ENCODE measurements at regions not wholly inside any gene's neighbourhood (a gene's known extent, or its start where the extent isn't known, plus 50 kb on each side); places are given as distances from the start of the nearest gene placed in this dataset.

GRCh38 chr13:80962855-80963254 is 621.9 kb upstream of the SPRY2 start:
- no peak for DNase-seq
- H3K4me1 ChIP-seq (ENCODE audit: control extremely low read depth in 1 of 4, control insufficient read depth in 4 of 4, insufficient read depth in 4 of 4, low read length in 3 of 4): no peaks in the 10 kb centered on the region
- ChIA-PET CTCF (no interaction called here), POLR2A (no interaction called here)
- H3K4me3 ChIP-seq (ENCODE audit: control insufficient read depth in 1 of 7, extremely low read depth in 1 of 7, insufficient read depth in 4 of 7, low read depth in 2 of 7, low read length in 6 of 7): no peak overlapping the region
- H3K9me3 ChIP-seq (ENCODE audit: control extremely low read depth in 1 of 5, control insufficient read depth in 4 of 5, insufficient read depth in 2 of 5, low read depth in 1 of 5, low read length in 4 of 5): no peaks in the 10 kb centered on the region
- WGBS (ENCODE audit: insufficient coverage): no CpG with 5 or more reads among the region's 1 CpG
- no peaks in the 10 kb centered on the region for H3K36me3 ChIP-seq (ENCODE audit: control insufficient read depth in 4 of 4, insufficient read depth in 4 of 4, low read length in 3 of 4)
- no peaks in the 10 kb centered on the region for H3K27me3 ChIP-seq (replicated peaks in 2 of 5; ENCODE audit: control insufficient read depth in 4 of 5, insufficient read depth in 5 of 5, low read length in 4 of 5)
- H3K27ac ChIP-seq (ENCODE audit: insufficient read depth in 1 of 2, low read depth in 1 of 2, low read length in 2 of 2, poor library complexity in 1 of 2, severe bottlenecking in 2 of 2): no peak overlapping the region

- Histone ChIP-seq H3K36me3 (ENCODE audit: control insufficient read depth in 4 of 4, insufficient read depth in 4 of 4, low read length in 3 of 4) (no peaks in the 10 kb centered on the region), H3K9me3 (ENCODE audit: control extremely low read depth in 1 of 5, control insufficient read depth in 4 of 5, insufficient read depth in 2 of 5, low read depth in 1 of 5, low read length in 4 of 5) (no peaks in the 10 kb centered on the region), H3K4me3 (ENCODE audit: control insufficient read depth in 1 of 7, extremely low read depth in 1 of 7, insufficient read depth in 4 of 7, low read depth in 2 of 7, low read length in 6 of 7) (no peak overlapping the region), H3K4me1 (ENCODE audit: control extremely low read depth in 1 of 4, control insufficient read depth in 4 of 4, insufficient read depth in 4 of 4, low read length in 3 of 4) (no peaks in the 10 kb centered on the region), H3K27me3 (replicated peaks in 2 of 5; ENCODE audit: control insufficient read depth in 4 of 5, insufficient read depth in 5 of 5, low read length in 4 of 5) (peaks cover 0 to 2% (median 0%) of the 10 kb centered on the region in 5 experiments), H3K27ac (ENCODE audit: insufficient read depth in 1 of 2, low read depth in 1 of 2, low read length in 2 of 2, poor library complexity in 1 of 2, severe bottlenecking in 2 of 2) (no peak overlapping the region)
- ChIA-PET POLR2A (no interaction called here), CTCF (interaction anchor here (0.6 to 1.2 kb wide), 2 partner anchors 14 to 412 kb away, joined by 3 to 5 read pairs; no protein-coding TSS in a partner anchor)
- DNase-seq: no peak
- 100% methylated on average over 4 of the region's 7 CpGs for WGBS (ENCODE audit: insufficient coverage)
These were observed 621.2 kb upstream of the SPRY2 start for GRCh38 chr13:80962173-80962572.

GRCh38 chr13:80957019-80957655 is 616.2 kb upstream of the SPRY2 start:
- ChIA-PET POLR2A (no interaction called here), CTCF (interaction anchor here (0.6 kb wide), 1 partner anchor 1165 kb away, joined by 3 read pairs; no protein-coding TSS in a partner anchor)
- Histone ChIP-seq H3K27ac (ENCODE audit: insufficient read depth in 1 of 2, low read depth in 1 of 2, low read length in 2 of 2, poor library complexity in 1 of 2, severe bottlenecking in 2 of 2) (no peak overlapping the region), H3K4me1 (ENCODE audit: control extremely low read depth in 1 of 4, control insufficient read depth in 4 of 4, insufficient read depth in 4 of 4, low read length in 3 of 4) (peaks cover 0 to 7% (median 0%) of the 10 kb centered on the region in 4 experiments), H3K27me3 (replicated peaks in 2 of 5; ENCODE audit: control insufficient read depth in 4 of 5, insufficient read depth in 5 of 5, low read length in 4 of 5) (peaks cover 0 to 2% (median 0%) of the 10 kb centered on the region in 5 experiments), H3K36me3 (ENCODE audit: control insufficient read depth in 4 of 4, insufficient read depth in 4 of 4, low read length in 3 of 4) (no peaks in the 10 kb centered on the region), H3K4me3 (ENCODE audit: control insufficient read depth in 1 of 7, extremely low read depth in 1 of 7, insufficient read depth in 4 of 7, low read depth in 2 of 7, low read length in 6 of 7) (no peak overlapping the region), H3K9me3 (ENCODE audit: control extremely low read depth in 1 of 5, control insufficient read depth in 4 of 5, insufficient read depth in 2 of 5, low read depth in 1 of 5, low read length in 4 of 5) (no peaks in the 10 kb centered on the region)
- WGBS (ENCODE audit: insufficient coverage): no CpG with 5 or more reads among the region's 3 CpGs
- no peak for DNase-seq

GRCh38 chr13:80955501-80955900 is 614.6 kb upstream of the SPRY2 start:
- Histone ChIP-seq H3K27me3 (replicated peaks in 2 of 5; ENCODE audit: control insufficient read depth in 4 of 5, insufficient read depth in 5 of 5, low read length in 4 of 5) (peaks cover 0 to 2% (median 0%) of the 10 kb centered on the region in 5 experiments), H3K4me1 (ENCODE audit: control extremely low read depth in 1 of 4, control insufficient read depth in 4 of 4, insufficient read depth in 4 of 4, low read length in 3 of 4) (peaks cover 0 to 7% (median 0%) of the 10 kb centered on the region in 4 experiments), H3K9me3 (ENCODE audit: control extremely low read depth in 1 of 5, control insufficient read depth in 4 of 5, insufficient read depth in 2 of 5, low read depth in 1 of 5, low read length in 4 of 5) (no peaks in the 10 kb centered on the region), H3K27ac (ENCODE audit: insufficient read depth in 1 of 2, low read depth in 1 of 2, low read length in 2 of 2, poor library complexity in 1 of 2, severe bottlenecking in 2 of 2) (no peak overlapping the region), H3K36me3 (ENCODE audit: control insufficient read depth in 4 of 4, insufficient read depth in 4 of 4, low read length in 3 of 4) (no peaks in the 10 kb centered on the region), H3K4me3 (ENCODE audit: control insufficient read depth in 1 of 7, extremely low read depth in 1 of 7, insufficient read depth in 4 of 7, low read depth in 2 of 7, low read length in 6 of 7) (no peak overlapping the region)
- POLR2A ChIA-PET: no interaction called here
- CTCF ChIA-PET: interaction anchor here (0.9 to 1.6 kb wide), 3 partner anchors 15 to 44 kb away, joined by 3 to 5 read pairs (median 3); no protein-coding TSS in a partner anchor
- peak; percentile 31 to 80 (median 69) for DNase-seq

- Histone ChIP-seq H3K27me3 (replicated peaks in 2 of 5; ENCODE audit: control insufficient read depth in 4 of 5, insufficient read depth in 5 of 5, low read length in 4 of 5) (no peaks in the 10 kb centered on the region), H3K4me3 (ENCODE audit: control insufficient read depth in 1 of 7, extremely low read depth in 1 of 7, insufficient read depth in 4 of 7, low read depth in 2 of 7, low read length in 6 of 7) (no peak overlapping the region), H3K9me3 (ENCODE audit: control extremely low read depth in 1 of 5, control insufficient read depth in 4 of 5, insufficient read depth in 2 of 5, low read depth in 1 of 5, low read length in 4 of 5) (no peaks in the 10 kb centered on the region), H3K36me3 (ENCODE audit: control insufficient read depth in 4 of 4, insufficient read depth in 4 of 4, low read length in 3 of 4) (no peaks in the 10 kb centered on the region), H3K4me1 (ENCODE audit: control extremely low read depth in 1 of 4, control insufficient read depth in 4 of 4, insufficient read depth in 4 of 4, low read length in 3 of 4) (peaks cover 0 to 7% (median 0%) of the 10 kb centered on the region in 4 experiments), H3K27ac (ENCODE audit: insufficient read depth in 1 of 2, low read depth in 1 of 2, low read length in 2 of 2, poor library complexity in 1 of 2, severe bottlenecking in 2 of 2) (no peak overlapping the region)
- 100% methylated on average over 1 of the region's 2 CpGs for WGBS (ENCODE audit: insufficient coverage)
- ChIA-PET CTCF (no interaction called here), POLR2A (no interaction called here)
- no peak for DNase-seq
These were observed 611.2 kb upstream of the SPRY2 start for GRCh38 chr13:80952158-80952557.

GRCh38 chr13:80946008-80946802 is 605.3 kb upstream of the SPRY2 start:
- Histone ChIP-seq H3K9me3 (ENCODE audit: control extremely low read depth in 1 of 5, control insufficient read depth in 4 of 5, insufficient read depth in 2 of 5, low read depth in 1 of 5, low read length in 4 of 5) (no peaks in the 10 kb centered on the region), H3K4me3 (ENCODE audit: control insufficient read depth in 1 of 7, extremely low read depth in 1 of 7, insufficient read depth in 4 of 7, low read depth in 2 of 7, low read length in 6 of 7) (no peak overlapping the region), H3K4me1 (ENCODE audit: control extremely low read depth in 1 of 4, control insufficient read depth in 4 of 4, insufficient read depth in 4 of 4, low read length in 3 of 4) (no peaks in the 10 kb centered on the region), H3K36me3 (ENCODE audit: control insufficient read depth in 4 of 4, insufficient read depth in 4 of 4, low read length in 3 of 4) (no peaks in the 10 kb centered on the region), H3K27ac (ENCODE audit: insufficient read depth in 1 of 2, low read depth in 1 of 2, low read length in 2 of 2, poor library complexity in 1 of 2, severe bottlenecking in 2 of 2) (no peak overlapping the region), H3K27me3 (replicated peaks in 2 of 5; ENCODE audit: control insufficient read depth in 4 of 5, insufficient read depth in 5 of 5, low read length in 4 of 5) (no peaks in the 10 kb centered on the region)
- ChIA-PET POLR2A (no interaction called here), CTCF (no interaction called here)
- no CpG with 5 or more reads among the region's 4 CpGs for WGBS (ENCODE audit: insufficient coverage)
- DNase-seq: no peak

- Histone ChIP-seq H3K4me3 (ENCODE audit: control insufficient read depth in 1 of 7, extremely low read depth in 1 of 7, insufficient read depth in 4 of 7, low read depth in 2 of 7, low read length in 6 of 7) (no peak overlapping the region), H3K27ac (ENCODE audit: insufficient read depth in 1 of 2, low read depth in 1 of 2, low read length in 2 of 2, poor library complexity in 1 of 2, severe bottlenecking in 2 of 2) (no peak overlapping the region), H3K4me1 (ENCODE audit: control extremely low read depth in 1 of 4, control insufficient read depth in 4 of 4, insufficient read depth in 4 of 4, low read length in 3 of 4) (no peaks in the 10 kb centered on the region), H3K9me3 (ENCODE audit: control extremely low read depth in 1 of 5, control insufficient read depth in 4 of 5, insufficient read depth in 2 of 5, low read depth in 1 of 5, low read length in 4 of 5) (no peaks in the 10 kb centered on the region), H3K36me3 (ENCODE audit: control insufficient read depth in 4 of 4, insufficient read depth in 4 of 4, low read length in 3 of 4) (no peaks in the 10 kb centered on the region), H3K27me3 (replicated peaks in 2 of 5; ENCODE audit: control insufficient read depth in 4 of 5, insufficient read depth in 5 of 5, low read length in 4 of 5) (no peaks in the 10 kb centered on the region)
- 100% methylated on average over 2 of the region's 3 CpGs for WGBS (ENCODE audit: insufficient coverage)
- ChIA-PET CTCF (no interaction called here), POLR2A (no interaction called here)
- no peak for DNase-seq
These were observed 604.4 kb upstream of the SPRY2 start for GRCh38 chr13:80945328-80945727.

Data from common myeloid progenitor, CD34-positive (primary cell).